Thymus (tissue), 11 donors: ENCODE measurements at regions not wholly inside any gene's neighbourhood (a gene's known extent, or its start where the extent isn't known, plus 50 kb on each side); places are given as distances from the start of the nearest gene placed in this dataset.
A peak's percentile ranks its signal among the peaks of the same experiment; 100 is the strongest.
"Not testable (repeated sequence)": the region's sequence is repeated elsewhere in the genome, so short reads cannot be mapped to it uniquely, and the experiment has no call there.

Experiments used
- DNase-seq, 9 donors: peaks; one replicate each; pipeline ENCODE4 v3.0.0-alpha.2; 2013; ENCODE audit warnings: low spot score in 9 of 9, low read depth in 6 of 9, missing footprints in 1 of 9
- H3K27ac ChIP-seq, 2 donors: one replicate each; pipeline ENCODE4 v1.5.1; 2013; ENCODE audit warnings: control low read depth in 1 of 2, low read depth in 1 of 2, low read length in 1 of 2, mild to moderate bottlenecking in 1 of 2, moderate library complexity in 1 of 2
- H3K27me3 ChIP-seq, 2 donors: one replicate each; pipeline ENCODE4 v1.5.1; 2013; ENCODE audit warnings: low read length in 1 of 2; ENCODE audit not compliant: control insufficient read depth in 2 of 2, insufficient read depth in 1 of 2
- H3K36me3 ChIP-seq, 2 donors: one replicate each; pipeline ENCODE4 v1.5.1; 2013; ENCODE audit warnings: low read length in 1 of 2, mild to moderate bottlenecking in 1 of 2, moderate library complexity in 1 of 2; ENCODE audit not compliant: control insufficient read depth in 2 of 2, insufficient read depth in 2 of 2
- H3K4me1 ChIP-seq, 2 donors: one replicate each; pipeline ENCODE4 v1.5.1; 2013; ENCODE audit warnings: low read length in 2 of 2; ENCODE audit not compliant: control insufficient read depth in 2 of 2, insufficient read depth in 2 of 2
- H3K4me3 ChIP-seq, 2 donors: one replicate each; pipeline ENCODE4 v1.5.1; 2013; ENCODE audit warnings: low read length in 2 of 2, control low read depth in 1 of 2, mild to moderate bottlenecking in 1 of 2
- H3K9me3 ChIP-seq, 2 donors: one replicate each; pipeline ENCODE4 v1.5.1; 2013; ENCODE audit warnings: low read length in 1 of 2, mild to moderate bottlenecking in 1 of 2; ENCODE audit not compliant: control insufficient read depth in 2 of 2, insufficient read depth in 1 of 2
- WGBS: extraction: QIAGEN DNeasy Blood & Tissue Kit; methylation state at CpG from one replicate; pipeline ENCODE4 v1.1.7; 2013; 5-methylcytosine and 5-hydroxymethylcytosine counted together
- donor health status: healthy.

DNA sequence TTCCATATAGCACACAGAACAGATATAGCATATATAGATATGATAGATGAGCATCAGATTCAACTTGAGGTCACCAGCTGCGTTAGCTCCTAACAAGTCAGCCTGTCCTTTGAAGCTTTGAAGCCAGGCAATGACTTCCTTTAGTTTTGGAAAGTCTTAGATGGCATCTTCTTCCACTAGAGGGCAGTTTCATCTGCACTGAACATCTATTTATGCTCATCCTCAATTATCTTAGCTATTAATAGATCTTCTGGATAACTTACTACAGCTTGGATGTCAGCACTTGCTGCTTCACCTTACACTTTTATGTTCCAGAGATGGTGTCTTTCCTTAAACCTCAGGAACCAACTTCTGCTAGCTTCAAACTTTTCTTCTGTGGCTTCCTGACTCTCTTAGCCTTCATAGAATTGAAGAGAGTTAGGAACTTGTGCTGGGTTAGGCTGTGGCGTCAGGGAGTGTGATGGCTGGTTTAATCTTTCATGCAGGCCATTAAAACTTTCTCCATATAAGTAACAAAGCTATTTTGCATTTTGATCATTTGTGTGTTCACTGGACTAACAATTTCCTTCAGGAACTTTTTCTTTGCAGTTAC is 1401.4 kb downstream of the EFNA5 start:
- peak in 1 of 9 donors; percentile 3 for DNase-seq
- no peaks in the 10 kb centered on the region for H3K4me1 ChIP-seq
- no peaks in the 10 kb centered on the region for H3K27me3 ChIP-seq
- 61% methylated on average over 2 of the region's 2 CpGs for WGBS
- H3K27ac ChIP-seq: no peak overlapping the region
- no peaks in the 10 kb centered on the region for H3K36me3 ChIP-seq
- no peak overlapping the region for H3K4me3 ChIP-seq
- H3K9me3 ChIP-seq: no peaks in the 10 kb centered on the region

DNA sequence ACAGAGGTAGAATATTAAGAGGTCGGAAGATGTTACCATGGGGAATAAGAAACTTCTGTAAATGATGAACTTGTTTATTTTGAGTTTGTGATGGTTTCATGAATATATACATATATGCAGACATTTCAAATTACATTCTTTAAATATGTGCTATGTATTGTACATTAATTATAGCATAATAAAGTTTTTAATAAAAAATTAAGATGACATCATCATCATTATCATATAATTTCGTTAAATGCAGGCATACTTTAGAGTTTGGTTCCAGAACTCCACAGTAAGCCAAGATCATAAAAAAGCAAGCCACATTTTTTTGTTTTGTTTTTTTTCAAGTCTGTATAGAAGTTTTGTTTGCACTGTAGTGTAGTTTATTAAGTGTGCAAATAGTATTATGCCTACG is 1403.5 kb downstream of the EFNA5 start:
- Histone ChIP-seq H3K4me3 (no peak overlapping the region), H3K27ac (no peak overlapping the region), H3K36me3 (no peaks in the 10 kb centered on the region), H3K9me3 (no peaks in the 10 kb centered on the region), H3K4me1 (no peaks in the 10 kb centered on the region), H3K27me3 (no peaks in the 10 kb centered on the region)
- WGBS: 96% methylated on average over 3 of the region's 3 CpGs
- no peak for DNase-seq

- Histone ChIP-seq H3K36me3 (no peaks in the 10 kb centered on the region), H3K4me1 (no peaks in the 10 kb centered on the region), H3K9me3 (no peaks in the 10 kb centered on the region), H3K4me3 (no peak overlapping the region), H3K27ac (no peak overlapping the region), H3K27me3 (no peaks in the 10 kb centered on the region)
- DNase-seq: no peak
Measured at GRCh38 chr5:106262395-106262794, 1408.3 kb downstream of the EFNA5 start.

GRCh38 chr5:106259431-106260090 is 1411.2 kb downstream of the EFNA5 start:
- WGBS: 78% methylated on average over 11 of the region's 11 CpGs
- not testable (repeated sequence) for H3K4me3 ChIP-seq

GRCh38 chr5:106258591-106259125 is 1412.1 kb downstream of the EFNA5 start:
- Histone ChIP-seq H3K27me3 (no peaks in the 10 kb centered on the region), H3K4me3 (no peak overlapping the region), H3K9me3 (no peaks in the 10 kb centered on the region), H3K27ac (no peak overlapping the region), H3K4me1 (no peaks in the 10 kb centered on the region), H3K36me3 (no peaks in the 10 kb centered on the region)
- DNase-seq: no peak
- WGBS: 94% methylated on average over 3 of the region's 3 CpGs

More at GRCh38 chr5:106259431-106260090, 1411.2 kb downstream of the EFNA5 start:
- not testable (repeated sequence) for H3K9me3 ChIP-seq, DNase-seq, H3K27ac ChIP-seq, H3K36me3 ChIP-seq, H3K4me1 ChIP-seq, H3K27me3 ChIP-seq

GRCh38 chr5:106254784-106255183 is 1416.0 kb downstream of the EFNA5 start:
- DNase-seq: no peak
- WGBS: 93% methylated on average over 1 of the region's 1 CpG
- Histone ChIP-seq H3K4me1 (no peaks in the 10 kb centered on the region), H3K27ac (no peak overlapping the region), H3K4me3 (no peak overlapping the region), H3K36me3 (no peaks in the 10 kb centered on the region), H3K27me3 (no peaks in the 10 kb centered on the region), H3K9me3 (no peaks in the 10 kb centered on the region)

DNA sequence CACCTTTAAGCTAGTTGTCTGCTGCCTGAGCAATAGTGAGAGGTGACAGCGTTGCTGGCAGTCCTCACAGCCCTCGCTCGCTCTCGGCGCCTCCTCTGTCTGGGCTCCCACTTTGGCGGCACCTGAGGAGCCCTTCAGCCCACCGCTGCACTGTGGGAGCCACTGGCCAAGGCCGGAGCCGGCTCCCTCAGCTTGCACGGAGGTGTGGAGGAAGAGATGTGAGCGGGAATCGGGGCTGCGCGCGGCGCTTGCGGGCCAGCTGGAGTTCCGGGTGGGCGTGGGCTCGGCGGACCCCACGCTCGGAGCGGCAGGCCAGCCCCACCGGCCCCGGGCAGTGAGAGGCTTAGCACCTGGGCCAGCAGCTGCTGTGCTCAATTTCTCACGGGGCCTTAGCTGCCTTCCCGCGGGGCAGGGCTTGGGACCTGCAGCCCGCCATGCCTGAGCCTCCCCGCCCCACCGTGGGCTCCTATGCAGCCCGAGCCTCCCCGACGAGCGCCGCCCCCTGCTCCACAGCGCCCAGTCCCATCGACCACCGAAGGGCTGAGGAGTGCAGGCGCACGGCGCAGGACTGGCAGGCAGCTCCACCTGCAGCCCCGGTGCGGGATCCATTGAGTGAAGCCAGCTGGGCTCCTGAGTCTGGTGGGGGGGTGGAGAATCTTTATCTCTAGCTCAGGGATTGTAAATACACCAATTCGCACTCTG is 1424.5 kb downstream of the EFNA5 start:
- not testable (repeated sequence) for H3K4me3 ChIP-seq, H3K9me3 ChIP-seq, H3K27ac ChIP-seq, H3K36me3 ChIP-seq, DNase-seq, H3K4me1 ChIP-seq, H3K27me3 ChIP-seq
- 96% methylated on average over 46 of the region's 46 CpGs for WGBS

DNA sequence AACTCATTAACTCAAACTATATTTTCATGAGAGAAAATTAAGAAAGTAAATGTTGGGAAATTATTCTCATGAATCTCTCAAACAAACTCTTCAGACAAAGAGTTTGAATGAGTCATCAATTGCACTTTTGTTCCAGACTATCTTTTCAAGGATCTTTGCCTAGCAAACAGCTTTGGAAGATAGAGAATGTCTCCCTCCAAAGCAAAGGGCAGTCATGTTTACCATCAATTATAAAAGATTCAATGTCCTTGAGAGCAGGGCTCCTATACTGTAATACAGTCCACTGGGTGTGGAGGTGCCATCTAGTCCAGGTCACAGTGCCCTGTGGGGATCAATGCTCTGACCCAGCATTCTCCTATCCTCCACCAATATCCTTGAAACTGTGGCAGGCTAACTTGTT is 1429.3 kb downstream of the EFNA5 start:
- Histone ChIP-seq H3K36me3 (no peaks in the 10 kb centered on the region), H3K27me3 (no peaks in the 10 kb centered on the region), H3K4me3 (no peak overlapping the region), H3K4me1 (no peaks in the 10 kb centered on the region), H3K9me3 (no peaks in the 10 kb centered on the region), H3K27ac (no peak overlapping the region)
- no peak for DNase-seq

- Histone ChIP-seq H3K36me3 (no peaks in the 10 kb centered on the region), H3K27ac (no peak overlapping the region), H3K4me3 (no peak overlapping the region), H3K9me3 (peaks cover 0 to 15% of the 10 kb centered on the region in 2 donors), H3K4me1 (no peaks in the 10 kb centered on the region), H3K27me3 (no peaks in the 10 kb centered on the region)
- 96% methylated on average over 25 of the region's 25 CpGs for WGBS
- no peak for DNase-seq
Measured at GRCh38 chr5:106205916-106206571, 1464.7 kb downstream of the EFNA5 start.
